Ovary (tissue), 7 donors: ENCODE measurements at regions not wholly inside any gene's neighbourhood (a gene's known extent, or its start where the extent isn't known, plus 50 kb on each side); places are given as distances from the start of the nearest gene placed in this dataset.

Experiments
- DNase-seq, 5 donors: peaks; one replicate each; pipeline ENCODE4 v3.0.0-alpha.2; 2019 to 2020
- H3K27ac ChIP-seq, 2 donors: fragments of 200-600 bp; one replicate each; pipeline versions ENCODE4 v1.5.1 to v1.8.0; 2019 to 2022
- H3K27me3 ChIP-seq: fragments of 200-600 bp; one replicate; pipeline ENCODE4 v1.8.0; 2022
- H3K36me3 ChIP-seq: fragments of 200-600 bp; sonication (generic); one replicate; pipeline ENCODE4 v1.5.1; 2019
- H3K4me1 ChIP-seq: one replicate; pipeline ENCODE4 v1.8.1; 2013; ENCODE audit warnings: mild to moderate bottlenecking, moderate library complexity; ENCODE audit not compliant: insufficient read depth
- H3K4me3 ChIP-seq: fragments of 200-600 bp; sonication (generic); one replicate; pipeline ENCODE4 v1.5.1; 2017
- H3K9me3 ChIP-seq, 2 donors: fragments of 200-600 bp in 1 of 2; sonication (generic) in 1 of 2; one replicate each; pipeline versions ENCODE4 v1.5.1 to v1.8.1; 2013 to 2019; ENCODE audit warnings: mild to moderate bottlenecking in 1 of 2, moderate library complexity in 1 of 2
- EP300 ChIP-seq: sonication (generic); formaldehyde crosslinking; IDR thresholded peaks from one replicate; pipeline ENCODE4 v1.6.1; 2017; ENCODE audit warnings: antibody characterized with exemption
- POLR2A ChIP-seq: fragments of 450-650 bp; IDR thresholded peaks from one replicate; pipeline ENCODE4 v1.6.1; 2017; ENCODE audit warnings: antibody characterized with exemption, mild to moderate bottlenecking, moderate library complexity
- whole genome bisulfite sequencing, 3 donors: extraction: QIAGEN DNeasy Blood & Tissue Kit in 1 of 3; methylation state at CpG; one replicate each; pipeline versions ENCODE4 v1.1.5 to v1.1.7; 2013 to 2017; 5-methylcytosine and 5-hydroxymethylcytosine counted together
- intact Hi-C, 4 donors: fragments of 100-400 bp; cut with DNase I; formaldehyde crosslinking; loops; one replicate each; pipeline versions ENCODE4 v1.11.0 to v1.15.1; 2022 to 2023
- TF ChIP-seq, protein P1 (sequence below), 3 donors: fragments of 450-650 bp in 2 of 3; fragments of 200-600 bp in 1 of 3; IDR thresholded peaks; one replicate each; pipeline versions ENCODE4 v1.5.1 to v1.8.0; 2016 to 2022; ENCODE audit warnings: antibody characterized with exemption in 3 of 3, mild to moderate bottlenecking in 1 of 3
- donor health status: DM: no; HTN: no; CAD: no; lungs with moderate emphysema.
- donor health status: DM: no; HTN: no; CAD: no.
- donor health status: Bipolar disorder and iron deficiency.
- donor health status: DM: no; HTN: no; CAD: no.
- donor health status: DM: yes; HTN: yes; CAD: no.

GRCh38 chr17:13953841-13954240 lies 115.5 kb upstream of the COX10 start:
- H3K4me3 ChIP-seq = no peak overlapping the region
- H3K9me3 ChIP-seq = no peaks in the 10 kb centered on the region
- no peaks in the 10 kb centered on the region for H3K27me3 ChIP-seq
- 0 to 1% (median 0%) methylated on average over 1 of the region's 1 CpG for WGBS, 3 donors
- intact Hi-C loops = no loop called here
- no peak overlapping the region for H3K27ac ChIP-seq
- DNase-seq = no peak
- H3K36me3 ChIP-seq = no peaks in the 10 kb centered on the region
- TF ChIP-seq EP300 (no peak), POLR2A (no peak)
- TF ChIP-seq, protein P1, sequence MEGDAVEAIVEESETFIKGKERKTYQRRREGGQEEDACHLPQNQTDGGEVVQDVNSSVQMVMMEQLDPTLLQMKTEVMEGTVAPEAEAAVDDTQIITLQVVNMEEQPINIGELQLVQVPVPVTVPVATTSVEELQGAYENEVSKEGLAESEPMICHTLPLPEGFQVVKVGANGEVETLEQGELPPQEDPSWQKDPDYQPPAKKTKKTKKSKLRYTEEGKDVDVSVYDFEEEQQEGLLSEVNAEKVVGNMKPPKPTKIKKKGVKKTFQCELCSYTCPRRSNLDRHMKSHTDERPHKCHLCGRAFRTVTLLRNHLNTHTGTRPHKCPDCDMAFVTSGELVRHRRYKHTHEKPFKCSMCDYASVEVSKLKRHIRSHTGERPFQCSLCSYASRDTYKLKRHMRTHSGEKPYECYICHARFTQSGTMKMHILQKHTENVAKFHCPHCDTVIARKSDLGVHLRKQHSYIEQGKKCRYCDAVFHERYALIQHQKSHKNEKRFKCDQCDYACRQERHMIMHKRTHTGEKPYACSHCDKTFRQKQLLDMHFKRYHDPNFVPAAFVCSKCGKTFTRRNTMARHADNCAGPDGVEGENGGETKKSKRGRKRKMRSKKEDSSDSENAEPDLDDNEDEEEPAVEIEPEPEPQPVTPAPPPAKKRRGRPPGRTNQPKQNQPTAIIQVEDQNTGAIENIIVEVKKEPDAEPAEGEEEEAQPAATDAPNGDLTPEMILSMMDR (IDR thresholded peaks at IDR 0.05) = no peak
- H3K4me1 ChIP-seq = no peaks in the 10 kb centered on the region

DNA sequence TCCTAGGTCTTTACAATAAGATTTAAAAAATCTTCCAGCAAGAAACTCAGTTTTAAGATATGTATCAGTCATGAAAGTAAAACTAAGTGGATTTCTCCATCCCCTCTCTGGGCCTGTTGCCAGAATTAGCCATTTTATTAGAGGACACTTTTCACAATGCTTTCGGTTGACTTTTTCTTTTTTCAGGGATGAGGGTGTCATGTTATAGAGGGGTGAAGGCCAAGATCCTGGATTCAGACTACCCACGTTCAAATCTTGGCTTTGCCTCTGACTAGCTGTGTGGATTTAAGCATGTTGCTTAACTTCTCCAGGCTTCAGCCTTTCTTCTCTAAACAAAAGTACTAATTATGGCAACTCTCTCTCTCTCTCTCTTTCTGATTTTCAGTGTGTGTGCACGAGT lies 111.7 kb upstream of the COX10 start:
- WGBS, 3 donors = 21 to 33% (median 31%) methylated on average over 3 of the region's 3 CpGs
- TF ChIP-seq POLR2A (no peak), EP300 (no peak)
- TF ChIP-seq, protein P1 (IDR thresholded peaks at IDR 0.05) = no peak
- Histone ChIP-seq H3K27me3 (no peaks in the 10 kb centered on the region), H3K27ac (no peak overlapping the region), H3K4me1 (no peaks in the 10 kb centered on the region), H3K4me3 (no peak overlapping the region), H3K36me3 (no peaks in the 10 kb centered on the region), H3K9me3 (no peaks in the 10 kb centered on the region)
- no peak for DNase-seq
- intact Hi-C loops = no loop called here

- TF ChIP-seq POLR2A (no peak), EP300 (no peak)
- TF ChIP-seq, protein P1 (IDR thresholded peaks at IDR 0.05) = no peak
- no peak overlapping the region for H3K4me3 ChIP-seq
- H3K9me3 ChIP-seq = no peaks in the 10 kb centered on the region
- intact Hi-C loops = no loop called here
- no peaks in the 10 kb centered on the region for H3K27me3 ChIP-seq
- H3K36me3 ChIP-seq = no peaks in the 10 kb centered on the region
- WGBS, 3 donors = 71 to 75% (median 75%) methylated on average over 4 of the region's 4 CpGs
- DNase-seq = no peak
- H3K4me1 ChIP-seq = no peaks in the 10 kb centered on the region
- H3K27ac ChIP-seq = no peak overlapping the region
Measured at GRCh38 chr17:13958773-13959172, 110.5 kb upstream of the COX10 start.

GRCh38 chr17:13961265-13961664 lies 108.0 kb upstream of the COX10 start:
- intact Hi-C loops = no loop called here
- Histone ChIP-seq H3K9me3 (no peaks in the 10 kb centered on the region), H3K4me1 (no peaks in the 10 kb centered on the region), H3K27ac (no peak overlapping the region), H3K4me3 (no peak overlapping the region), H3K36me3 (no peaks in the 10 kb centered on the region), H3K27me3 (no peaks in the 10 kb centered on the region)
- no peak for DNase-seq
- WGBS, 3 donors = 86 to 91% (median 89%) methylated on average over 4 of the region's 4 CpGs
- TF ChIP-seq EP300 (no peak), POLR2A (no peak)
- TF ChIP-seq, protein P1 (IDR thresholded peaks at IDR 0.05) = no peak
